Liver (tissue), 8 donors: ENCODE measurements at regions not wholly inside any gene's neighbourhood (a gene's known extent, or its start where the extent isn't known, plus 50 kb on each side); places are given as distances from the start of the nearest gene placed in this dataset.

Experiments
- DNase-seq: peaks from one replicate; pipeline ENCODE4 v3.0.0-alpha.2; 2017; ENCODE audit warnings: low spot score
- H3K27ac ChIP-seq, 2 donors: one replicate each; pipeline ENCODE4 v1.7.0; 2013; ENCODE audit warnings: inconsistent platforms in 2 of 2, low read length in 2 of 2, control low read depth in 1 of 2, low read depth in 1 of 2, mild to moderate bottlenecking in 1 of 2
- H3K27me3 ChIP-seq, 4 donors: one replicate each; pipeline versions ENCODE4 v1.6.1 to v1.7.0; 2013; ENCODE audit warnings: low read length in 3 of 4, inconsistent platforms in 1 of 4, mild to moderate bottlenecking in 1 of 4, moderate library complexity in 1 of 4; ENCODE audit not compliant: control insufficient read depth in 4 of 4, insufficient read depth in 4 of 4
- H3K36me3 ChIP-seq, 4 donors: one replicate each; pipeline versions ENCODE4 v1.6.1 to v1.7.0; 2013; ENCODE audit warnings: low read length in 3 of 4, mild to moderate bottlenecking in 3 of 4, low read depth in 1 of 4, moderate library complexity in 1 of 4; ENCODE audit not compliant: control insufficient read depth in 4 of 4, insufficient read depth in 3 of 4
- H3K4me1 ChIP-seq, 4 donors: one replicate each; pipeline versions ENCODE4 v1.6.1 to v1.7.0; 2013; ENCODE audit warnings: low read length in 3 of 4, mild to moderate bottlenecking in 3 of 4, moderate library complexity in 1 of 4; ENCODE audit not compliant: control insufficient read depth in 4 of 4, insufficient read depth in 4 of 4
- H3K4me3 ChIP-seq, 3 donors: one replicate each; pipeline versions ENCODE4 v1.6.1 to v1.7.0; 2013; ENCODE audit warnings: low read length in 3 of 3, control low read depth in 1 of 3, low read depth in 1 of 3, mild to moderate bottlenecking in 1 of 3
- H3K9ac ChIP-seq, 2 donors: one replicate each; pipeline ENCODE4 v1.7.0; 2013; ENCODE audit warnings: low read length in 2 of 2, mild to moderate bottlenecking in 2 of 2, moderate library complexity in 2 of 2, control low read depth in 1 of 2, low read depth in 1 of 2
- H3K9me3 ChIP-seq, 4 donors: one replicate each; pipeline versions ENCODE4 v1.6.1 to v1.7.0; 2013; ENCODE audit warnings: low read length in 3 of 4; ENCODE audit not compliant: control insufficient read depth in 4 of 4
- ATF3 ChIP-seq: IDR thresholded peaks from 2 replicates; pipeline ENCODE4 v1.6.1; 2016; ENCODE audit warnings: antibody characterized with exemption
- CTCF ChIP-seq: fragments of 150-350 bp; IDR thresholded peaks from 2 replicates; pipeline ENCODE4 v1.5.1; 2017; ENCODE audit warnings: improper control_type of control experiment, low read depth, low read length; ENCODE audit not compliant: missing input control
- EGR1 ChIP-seq, 2 donors: IDR thresholded peaks; 2 replicates each; pipeline ENCODE4 v1.6.1; 2016 to 2018; ENCODE audit warnings: antibody characterized with exemption in 2 of 2, low read depth in 2 of 2
- FOXA1 ChIP-seq: IDR thresholded peaks from 2 replicates; pipeline ENCODE4 v1.6.1; 2016; ENCODE audit warnings: antibody characterized with exemption
- FOXA2 ChIP-seq: IDR thresholded peaks from 2 replicates; pipeline ENCODE4 v1.6.1; 2016; ENCODE audit warnings: antibody characterized with exemption
- GABPA ChIP-seq, 2 donors: IDR thresholded peaks in 1 of 2; conservative IDR thresholded peaks in 1 of 2; 2 replicates each; pipeline ENCODE4 v1.6.1; 2016; ENCODE audit warnings: antibody characterized with exemption in 2 of 2, mild to moderate bottlenecking in 1 of 2, moderate library complexity in 1 of 2
- HNF4A ChIP-seq, 2 donors: conservative IDR thresholded peaks; 2 replicates each; pipeline ENCODE4 v1.6.1; 2016; ENCODE audit warnings: antibody characterized with exemption in 2 of 2, mild to moderate bottlenecking in 2 of 2
- HNF4G ChIP-seq: IDR thresholded peaks from 2 replicates; pipeline ENCODE4 v1.6.1; 2016; ENCODE audit warnings: antibody characterized with exemption
- JUND ChIP-seq, 2 donors: IDR thresholded peaks; 2 replicates each; pipeline ENCODE4 v1.6.1; 2016; ENCODE audit warnings: antibody characterized with exemption in 2 of 2
- MAX ChIP-seq: IDR thresholded peaks from 2 replicates; pipeline ENCODE4 v1.6.1; 2016; ENCODE audit warnings: antibody characterized with exemption
- NR2F2 ChIP-seq: IDR thresholded peaks from 2 replicates; pipeline ENCODE4 v1.6.1; 2016; ENCODE audit warnings: antibody characterized with exemption
- RAD21 ChIP-seq, 2 donors: IDR thresholded peaks; 2 replicates each; pipeline ENCODE4 v1.6.1; 2016; ENCODE audit warnings: antibody characterized with exemption in 2 of 2, mild to moderate bottlenecking in 2 of 2
- REST ChIP-seq: IDR thresholded peaks from 2 replicates; pipeline ENCODE4 v1.6.1; 2016; ENCODE audit warnings: antibody characterized with exemption, mild to moderate bottlenecking
- RXRA ChIP-seq, 2 donors: IDR thresholded peaks; 2 replicates each; pipeline ENCODE4 v1.6.1; 2017 to 2018; ENCODE audit warnings: antibody characterized with exemption in 2 of 2, mild to moderate bottlenecking in 1 of 2
- SP1 ChIP-seq: IDR thresholded peaks from 2 replicates; pipeline ENCODE4 v1.6.1; 2018; ENCODE audit warnings: antibody characterized with exemption, mild to moderate bottlenecking
- TAF1 ChIP-seq: conservative IDR thresholded peaks from 2 replicates; pipeline ENCODE4 v1.6.1; 2016; ENCODE audit warnings: antibody characterized with exemption, mild to moderate bottlenecking
- YY1 ChIP-seq: IDR thresholded peaks from 2 replicates; pipeline ENCODE4 v1.6.1; 2016; ENCODE audit warnings: antibody characterized with exemption, mild to moderate bottlenecking
- ZBTB33 ChIP-seq: IDR thresholded peaks from 2 replicates; pipeline ENCODE4 v1.6.1; 2016; ENCODE audit warnings: antibody characterized with exemption
- WGBS: extraction: QIAGEN DNeasy Blood & Tissue Kit; methylation state at CpG from one replicate; pipeline ENCODE4 v1.1.7; 2013; 5-methylcytosine and 5-hydroxymethylcytosine counted together
- donor health status: healthy.
- donor health status: healthy.
- donor health status: healthy.
- donor health status: healthy.
- donor health status: healthy.

- H3K9me3 ChIP-seq: no peaks in the 10 kb centered on the region
- H3K27me3 ChIP-seq: peaks cover 0 to 7% (median 0%) of the 10 kb centered on the region in 4 donors
- peaks cover 3 to 9% (median 5%) of the 10 kb centered on the region in 4 donors for H3K4me1 ChIP-seq
- DNase-seq: no peak
- peak overlapping the region in 2 of 3 donors; percentile 20 to 48 for H3K4me3 ChIP-seq
- H3K36me3 ChIP-seq: no peaks in the 10 kb centered on the region
- no peak for TF ChIP-seq MAX
- no peak for TF ChIP-seq FOXA1
- no peak for TF ChIP-seq GABPA (IDR thresholded peaks at IDR 0.05 in 1 of 2, conservative IDR thresholded peaks at IDR 0.05 in 1 of 2)
- TF ChIP-seq REST: no peak
- no peak for TF ChIP-seq SP1
- no peak overlapping the region for H3K9ac ChIP-seq
- 2% methylated on average over 46 of the region's 46 CpGs for WGBS
- H3K27ac ChIP-seq: peak overlapping the region in 1 of 2 donors; percentile 38
Observed at GRCh38 chr12:54126029-54126695, 62.6 kb downstream of the SMUG1 start.

- Histone ChIP-seq H3K9me3 (no peaks in the 10 kb centered on the region), H3K9ac (no peak overlapping the region), H3K27ac (peak overlapping the region in 1 of 2 donors; percentile 38), H3K27me3 (peaks cover 0 to 7% (median 0%) of the 10 kb centered on the region in 4 donors), H3K4me3 (peak overlapping the region in 2 of 3 donors; percentile 10 to 48), H3K36me3 (no peaks in the 10 kb centered on the region), H3K4me1 (peaks cover 3 to 9% (median 5%) of the 10 kb centered on the region in 4 donors)
- WGBS: 13% methylated on average over 31 of the region's 31 CpGs
- DNase-seq: no peak
- TF ChIP-seq HNF4A (conservative IDR thresholded peaks at IDR 0.05) (no peak), YY1 (no peak), EGR1 (IDR thresholded peaks at IDR 0.05; ENCODE audit: low read depth in 2 of 2) (no peak), NR2F2 (no peak), RXRA (IDR thresholded peaks at IDR 0.05) (no peak), FOXA1 (no peak), JUND (IDR thresholded peaks at IDR 0.05) (no peak), TAF1 (no peak), CTCF (no peak), SP1 (no peak), HNF4G (no peak), MAX (no peak), RAD21 (IDR thresholded peaks at IDR 0.05) (no peak), REST (no peak), GABPA (IDR thresholded peaks at IDR 0.05 in 1 of 2, conservative IDR thresholded peaks at IDR 0.05 in 1 of 2) (no peak), ZBTB33 (no peak), ATF3 (no peak), FOXA2 (no peak)
Observed at GRCh38 chr12:54126696-54127537, 61.9 kb downstream of the SMUG1 start.
